Heart right ventricle (tissue), 16 donors: ENCODE measurements at regions not wholly inside any gene's neighbourhood (a gene's known extent, or its start where the extent isn't known, plus 50 kb on each side); places are given as distances from the start of the nearest gene placed in this dataset.

Experiments used
- ATAC-seq, 8 donors: fragments of 200-7000 bp; cut with Tn5 transposase; one replicate each; pipeline ENCODE4 v1.9.1; 2020; ENCODE audit warnings: mild to moderate bottlenecking in 8 of 8, moderate library complexity in 8 of 8, moderate number of reproducible peaks in 1 of 8
- DNase-seq, 2 donors: peaks; one replicate each; pipeline ENCODE4 v3.0.0-alpha.2; 2020
- H3K27ac ChIP-seq, 10 donors: fragments of 200-600 bp; sonication (generic) in 2 of 10; one replicate each; pipeline versions ENCODE4 v1.5.0 to v1.8.0; 2020 to 2022; ENCODE audit warnings: mild to moderate bottlenecking in 3 of 10
- H3K27me3 ChIP-seq, 7 donors: fragments of 200-600 bp; one replicate each; pipeline ENCODE4 v1.8.0; 2021 to 2022; ENCODE audit warnings: mild to moderate bottlenecking in 2 of 7
- H3K36me3 ChIP-seq, 9 donors: fragments of 200-600 bp; sonication (generic) in 1 of 9; one replicate each; pipeline versions ENCODE4 v1.5.0 to v1.8.0; 2020 to 2022; ENCODE audit warnings: mild to moderate bottlenecking in 2 of 9
- H3K4me1 ChIP-seq, 9 donors: fragments of 200-600 bp; sonication (generic) in 1 of 9; one replicate each; pipeline versions ENCODE4 v1.5.0 to v1.8.0; 2020 to 2022; ENCODE audit warnings: mild to moderate bottlenecking in 4 of 9
- H3K4me3 ChIP-seq, 10 donors: fragments of 200-600 bp; sonication (generic) in 2 of 10; one replicate each; pipeline versions ENCODE4 v1.5.0 to v1.8.0; 2020 to 2022; ENCODE audit warnings: mild to moderate bottlenecking in 7 of 10, moderate library complexity in 2 of 10
- H3K9me3 ChIP-seq, 11 donors: fragments of 200-600 bp in 10 of 11; sonication (generic) in 2 of 11; one replicate each; pipeline versions ENCODE4 v1.5.0 to v1.8.0; 2013 to 2022; ENCODE audit warnings: mild to moderate bottlenecking in 2 of 11, control low read depth in 1 of 11, moderate library complexity in 1 of 11
- CTCF ChIP-seq, 9 donors: fragments of 200-600 bp; sonication (generic) in 2 of 9; IDR thresholded peaks; one replicate each; pipeline versions ENCODE4 v1.5.0 to v1.8.0; 2021 to 2022; ENCODE audit warnings: antibody characterized with exemption in 9 of 9, mild to moderate bottlenecking in 5 of 9, moderate library complexity in 1 of 9
- WGBS, 2 donors: extraction: QIAGEN DNeasy Blood & Tissue Kit; methylation state at CpG; one replicate each; pipeline ENCODE4 v1.1.7; 2013; ENCODE audit warnings: inconsistent platforms in 1 of 2; 5-methylcytosine and 5-hydroxymethylcytosine counted together
- intact Hi-C, 10 donors: fragments of 100-400 bp; cut with DNase I; formaldehyde crosslinking; loops; one replicate each; pipeline versions ENCODE4 v1.11.1 to v1.14.2; 2022
- donor health status: Arrhythmogenic right ventricular cardiomyopathy.
- donor health status: ischemic (EF 13 %, LVEDD 7.1; RV severe dilation, severe dysfunction).
- donor health status: healthy with polysubstance abuse.
- donor health status: DM: no; HTN: yes; CAD: no.
- donor health status: DM: no; HTN: no; CAD: no.
- donor health status: ischemic (EF 25% LVEDD 6.9; RV normal size, moderate dysfunction).
- donor health status: ischemic (EF 25% LVEDD 5.7; RV mildly dilated, moderate dysfunction).
- donor health status: healthy.
- donor health status: DM: yes; HTN: yes; CAD: no.
- donor health status: Ischemic cardiomyopathy.
- donor health status: ischemic (EF 35%, LVEDD 5.7; RV mildly dilated, moderate dysfunction).
- donor health status: nonischemic (EF 11% LVEDD 7.7; RV severe dilation, severe dysfunction).
- donor health status: DM: yes; HTN: yes; CAD: no.
- donor health status: PGD.
- donor health status: ischemic (EF 29% LVEDD 5.4; RV normal size, mild dysfunction).
- donor health status: nonischemic (EF 23%, LVEDD 6.1; RV moderate dilation, normal function).

GRCh38 chr4:26088433-26088928, 174.5 kb downstream of the SMIM20 start:
- H3K36me3 ChIP-seq: no peaks in the 10 kb centered on the region
- 32 to 49% methylated on average over 4 of the region's 4 CpGs for WGBS, 2 donors
- H3K4me3 ChIP-seq: no peak overlapping the region
- TF ChIP-seq CTCF (IDR thresholded peaks at IDR 0.05): no peak
- DNase-seq (no peak), ATAC-seq (peak in 7 of 8 donors; percentile 15 to 79 (median 35))
- intact Hi-C loops: loop anchor here in 7 of 10 donors (10.0 kb wide), 5 partner anchors 174 to 316 kb away; partner anchors contain the start of genes RBPJ (in 4 of the 7) and SMIM20 (in 1 of the 7)
- peaks cover 0 to 25% (median 6%) of the 10 kb centered on the region in 9 donors for H3K4me1 ChIP-seq
- H3K27ac ChIP-seq: peak overlapping the region in 6 of 10 donors; percentile 2 to 46 (median 30)
- H3K9me3 ChIP-seq: peaks cover 0 to 28% (median 13%) of the 10 kb centered on the region in 11 donors
- H3K27me3 ChIP-seq: peaks cover 0 to 4% (median 0%) of the 10 kb centered on the region in 7 donors

GRCh38 chr4:26093551-26093950, 179.5 kb downstream of the SMIM20 start:
- no peak for ATAC-seq
- no peak for DNase-seq
- Histone ChIP-seq H3K36me3 (no peaks in the 10 kb centered on the region), H3K4me3 (no peak overlapping the region), H3K27ac (peak overlapping the region in 1 of 10 donors; percentile 8), H3K9me3 (peaks cover 0 to 32% (median 16%) of the 10 kb centered on the region in 11 donors), H3K27me3 (no peaks in the 10 kb centered on the region), H3K4me1 (peaks cover 0 to 7% (median 0%) of the 10 kb centered on the region in 9 donors)
- WGBS, 2 donors: 72 to 78% methylated on average over 3 of the region's 3 CpGs
- intact Hi-C loops: no loop called here
- no peak for TF ChIP-seq CTCF (IDR thresholded peaks at IDR 0.05)

- no peaks in the 10 kb centered on the region for H3K27me3 ChIP-seq
- no peak for TF ChIP-seq CTCF (IDR thresholded peaks at IDR 0.05)
These were observed 180.1 kb downstream of the SMIM20 start for GRCh38 chr4:26094076-26094475.

GRCh38 chr4:26094911-26095310, 180.9 kb downstream of the SMIM20 start:
- Histone ChIP-seq H3K4me1 (no peaks in the 10 kb centered on the region), H3K36me3 (no peaks in the 10 kb centered on the region), H3K4me3 (no peak overlapping the region), H3K9me3 (peaks cover 0 to 37% (median 16%) of the 10 kb centered on the region in 11 donors), H3K27me3 (no peaks in the 10 kb centered on the region), H3K27ac (no peak overlapping the region)
- ATAC-seq (no peak), DNase-seq (no peak)
- 67 to 69% methylated on average over 1 of the region's 1 CpG for WGBS, 2 donors
- no peak for TF ChIP-seq CTCF (IDR thresholded peaks at IDR 0.05)
- intact Hi-C loops: no loop called here

More at GRCh38 chr4:26094076-26094475, 180.1 kb downstream of the SMIM20 start:
- DNase-seq (no peak), ATAC-seq (no peak)
- Histone ChIP-seq H3K36me3 (no peaks in the 10 kb centered on the region), H3K27ac (no peak overlapping the region), H3K9me3 (peaks cover 0 to 37% (median 16%) of the 10 kb centered on the region in 11 donors), H3K4me3 (no peak overlapping the region), H3K4me1 (peaks cover 0 to 2% (median 0%) of the 10 kb centered on the region in 9 donors)
- WGBS, 2 donors: 74 to 75% methylated on average over 2 of the region's 2 CpGs
- intact Hi-C loops: no loop called here
